ENCODE measurements at regions not wholly inside any gene's neighbourhood (a gene's known extent, or its start where the extent isn't known, plus 50 kb on each side); places are given as distances from the start of the nearest gene placed in this dataset.

- TF ChIP-seq POLR2A (IDR thresholded peaks at IDR 0.05; ENCODE audit: borderline replicate concordance, extremely low read depth, insufficient read depth, insufficient read length) (no peak), CTCF (IDR thresholded peaks at IDR 0.05 in 2 of 3, conservative IDR thresholded peaks at IDR 0.05 in 1 of 3; ENCODE audit: borderline replicate concordance in 1 of 3, insufficient read depth in 1 of 3, low read depth in 2 of 3, low read length in 2 of 3) (no peak), POLR2AphosphoS5 (IDR thresholded peaks at IDR 0.05; ENCODE audit: low read depth, low read length) (no peak), MAX (IDR thresholded peaks at IDR 0.05) (no peak), ZNF274 (IDR thresholded peaks at IDR 0.05; ENCODE audit: low read depth, low read length) (no peak), EZH2 (IDR thresholded peaks at IDR 0.05) (no peak), ZFX (IDR thresholded peaks at IDR 0.05) (no peak)
- TF ChIP-seq, protein P1, sequence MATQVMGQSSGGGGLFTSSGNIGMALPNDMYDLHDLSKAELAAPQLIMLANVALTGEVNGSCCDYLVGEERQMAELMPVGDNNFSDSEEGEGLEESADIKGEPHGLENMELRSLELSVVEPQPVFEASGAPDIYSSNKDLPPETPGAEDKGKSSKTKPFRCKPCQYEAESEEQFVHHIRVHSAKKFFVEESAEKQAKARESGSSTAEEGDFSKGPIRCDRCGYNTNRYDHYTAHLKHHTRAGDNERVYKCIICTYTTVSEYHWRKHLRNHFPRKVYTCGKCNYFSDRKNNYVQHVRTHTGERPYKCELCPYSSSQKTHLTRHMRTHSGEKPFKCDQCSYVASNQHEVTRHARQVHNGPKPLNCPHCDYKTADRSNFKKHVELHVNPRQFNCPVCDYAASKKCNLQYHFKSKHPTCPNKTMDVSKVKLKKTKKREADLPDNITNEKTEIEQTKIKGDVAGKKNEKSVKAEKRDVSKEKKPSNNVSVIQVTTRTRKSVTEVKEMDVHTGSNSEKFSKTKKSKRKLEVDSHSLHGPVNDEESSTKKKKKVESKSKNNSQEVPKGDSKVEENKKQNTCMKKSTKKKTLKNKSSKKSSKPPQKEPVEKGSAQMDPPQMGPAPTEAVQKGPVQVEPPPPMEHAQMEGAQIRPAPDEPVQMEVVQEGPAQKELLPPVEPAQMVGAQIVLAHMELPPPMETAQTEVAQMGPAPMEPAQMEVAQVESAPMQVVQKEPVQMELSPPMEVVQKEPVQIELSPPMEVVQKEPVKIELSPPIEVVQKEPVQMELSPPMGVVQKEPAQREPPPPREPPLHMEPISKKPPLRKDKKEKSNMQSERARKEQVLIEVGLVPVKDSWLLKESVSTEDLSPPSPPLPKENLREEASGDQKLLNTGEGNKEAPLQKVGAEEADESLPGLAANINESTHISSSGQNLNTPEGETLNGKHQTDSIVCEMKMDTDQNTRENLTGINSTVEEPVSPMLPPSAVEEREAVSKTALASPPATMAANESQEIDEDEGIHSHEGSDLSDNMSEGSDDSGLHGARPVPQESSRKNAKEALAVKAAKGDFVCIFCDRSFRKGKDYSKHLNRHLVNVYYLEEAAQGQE (IDR thresholded peaks at IDR 0.05; ENCODE audit: low read depth): no peak
Measured at GRCh38 chr3:66655044-66655443, 154.2 kb upstream of the LRIG1 start.

Measured in HCT116 (cell line).